ENCODE measurements at regions not wholly inside any gene's neighbourhood (a gene's known extent, or its start where the extent isn't known, plus 50 kb on each side); places are given as distances from the start of the nearest gene placed in this dataset.

- no peak for DNase-seq (ENCODE audit: low read depth)
Observed at GRCh38 chr10:65497837-65498236, 1428.0 kb upstream of the LRRTM3 start.

GRCh38 chr10:65500716-65501115 lies 1425.1 kb upstream of the LRRTM3 start:
- DNase-seq (ENCODE audit: low read depth), result no peak

GRCh38 chr10:65501259-65501658 lies 1424.6 kb upstream of the LRRTM3 start:
- no peak for DNase-seq (ENCODE audit: low read depth)

GRCh38 chr10:65518379-65518778 lies 1407.5 kb upstream of the LRRTM3 start:
- DNase-seq (ENCODE audit: low read depth), result no peak

GRCh38 chr10:65528986-65529385 lies 1396.8 kb upstream of the LRRTM3 start:
- DNase-seq (ENCODE audit: low read depth), result no peak

- DNase-seq (ENCODE audit: low read depth), result no peak
Observed at GRCh38 chr10:65531545-65531944, 1394.3 kb upstream of the LRRTM3 start.

- no peak for DNase-seq (ENCODE audit: low read depth)
Observed at GRCh38 chr10:65534771-65535170, 1391.1 kb upstream of the LRRTM3 start.

GRCh38 chr10:65544756-65545155 lies 1381.1 kb upstream of the LRRTM3 start:
- DNase-seq (ENCODE audit: low read depth), result no peak

- DNase-seq (ENCODE audit: low read depth), result no peak
Observed at GRCh38 chr10:65548001-65548400, 1377.8 kb upstream of the LRRTM3 start.

- DNase-seq (ENCODE audit: low read depth), result no peak
Observed at GRCh38 chr10:65550761-65551160, 1375.1 kb upstream of the LRRTM3 start.

- DNase-seq (ENCODE audit: low read depth), result no peak
Observed at GRCh38 chr10:65555192-65555591, 1370.6 kb upstream of the LRRTM3 start.

GRCh38 chr10:65556006-65556405 lies 1369.8 kb upstream of the LRRTM3 start:
- DNase-seq (ENCODE audit: low read depth), result no peak

GRCh38 chr10:65559369-65559768 lies 1366.5 kb upstream of the LRRTM3 start:
- no peak for DNase-seq (ENCODE audit: low read depth)

- DNase-seq (ENCODE audit: low read depth), result no peak
Observed at GRCh38 chr10:65565246-65565645, 1360.6 kb upstream of the LRRTM3 start.

- DNase-seq (ENCODE audit: low read depth), result no peak
Observed at GRCh38 chr10:65566906-65567305, 1358.9 kb upstream of the LRRTM3 start.

GRCh38 chr10:65570143-65571010 lies 1355.5 kb upstream of the LRRTM3 start:
- peak; percentile 53 for DNase-seq (ENCODE audit: low read depth)

- DNase-seq (ENCODE audit: low read depth), result peak; percentile 18
Observed at GRCh38 chr10:65571011-65571570, 1354.7 kb upstream of the LRRTM3 start.

GRCh38 chr10:65581426-65582026 lies 1344.3 kb upstream of the LRRTM3 start:
- DNase-seq (ENCODE audit: low read depth), result no peak

- no peak for DNase-seq (ENCODE audit: low read depth)
Observed at GRCh38 chr10:65602182-65602865, 1323.5 kb upstream of the LRRTM3 start.

GRCh38 chr10:65611592-65611991 lies 1314.2 kb upstream of the LRRTM3 start:
- DNase-seq (ENCODE audit: low read depth), result peak; percentile 34

- DNase-seq (ENCODE audit: low read depth), result no peak
Observed at GRCh38 chr10:65614956-65615565, 1310.8 kb upstream of the LRRTM3 start.

GRCh38 chr10:65618126-65618525 lies 1307.7 kb upstream of the LRRTM3 start:
- DNase-seq (ENCODE audit: low read depth), result no peak

Measured in RPMI7951 (cell line).